ENCODE measurements at regions not wholly inside any gene's neighbourhood (a gene's known extent, or its start where the extent isn't known, plus 50 kb on each side); places are given as distances from the start of the nearest gene placed in this dataset.

DNA sequence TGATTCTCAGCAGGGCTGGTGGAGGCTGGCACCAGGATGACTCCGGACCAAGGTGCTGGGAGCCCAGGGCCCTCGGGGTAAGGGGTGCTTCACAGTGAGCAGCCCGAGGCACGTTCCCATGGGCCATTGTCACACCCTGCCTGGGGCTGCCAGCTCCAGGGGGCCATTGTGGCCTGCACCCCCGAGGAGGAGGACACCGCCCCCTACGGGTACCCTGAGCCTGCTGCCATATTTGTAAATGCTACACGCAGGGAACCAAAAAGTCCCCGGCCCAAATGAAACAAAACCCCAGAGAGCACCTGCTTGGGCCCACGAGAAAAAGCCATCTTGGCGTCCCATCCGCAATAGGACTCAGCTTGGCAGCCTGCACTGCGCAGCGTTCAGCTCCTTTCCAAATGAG lies 64.7 kb upstream of the GATA5 start:
- TF ChIP-seq, protein P1, sequence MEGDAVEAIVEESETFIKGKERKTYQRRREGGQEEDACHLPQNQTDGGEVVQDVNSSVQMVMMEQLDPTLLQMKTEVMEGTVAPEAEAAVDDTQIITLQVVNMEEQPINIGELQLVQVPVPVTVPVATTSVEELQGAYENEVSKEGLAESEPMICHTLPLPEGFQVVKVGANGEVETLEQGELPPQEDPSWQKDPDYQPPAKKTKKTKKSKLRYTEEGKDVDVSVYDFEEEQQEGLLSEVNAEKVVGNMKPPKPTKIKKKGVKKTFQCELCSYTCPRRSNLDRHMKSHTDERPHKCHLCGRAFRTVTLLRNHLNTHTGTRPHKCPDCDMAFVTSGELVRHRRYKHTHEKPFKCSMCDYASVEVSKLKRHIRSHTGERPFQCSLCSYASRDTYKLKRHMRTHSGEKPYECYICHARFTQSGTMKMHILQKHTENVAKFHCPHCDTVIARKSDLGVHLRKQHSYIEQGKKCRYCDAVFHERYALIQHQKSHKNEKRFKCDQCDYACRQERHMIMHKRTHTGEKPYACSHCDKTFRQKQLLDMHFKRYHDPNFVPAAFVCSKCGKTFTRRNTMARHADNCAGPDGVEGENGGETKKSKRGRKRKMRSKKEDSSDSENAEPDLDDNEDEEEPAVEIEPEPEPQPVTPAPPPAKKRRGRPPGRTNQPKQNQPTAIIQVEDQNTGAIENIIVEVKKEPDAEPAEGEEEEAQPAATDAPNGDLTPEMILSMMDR (IDR thresholded peaks at IDR 0.05), result no peak
- no peak for TF ChIP-seq POLR2A (IDR thresholded peaks at IDR 0.05)

Measured in lower leg skin (tissue), 3 donors.